RWPE2 (cell line): ENCODE measurements at regions not wholly inside any gene's neighbourhood (a gene's known extent, or its start where the extent isn't known, plus 50 kb on each side); places are given as distances from the start of the nearest gene placed in this dataset.
"Not testable (repeated sequence)": the region's sequence is repeated elsewhere in the genome, so short reads cannot be mapped to it uniquely, and the experiment has no call there.

Source experiments
- ATAC-seq: fragments of 200-7000 bp; cut with Tn5 transposase; 3 replicates; pipeline ENCODE4 v1.9.1; 2021; ENCODE audit warnings: low read depth
- DNase-seq: peaks from one replicate; pipeline ENCODE4 v3.0.0-alpha.2; 2020; ENCODE audit warnings: low spot score
- H3K27ac ChIP-seq: fragments of 450-650 bp; 2 replicates; pipeline ENCODE4 v1.5.1; 2017; ENCODE audit warnings: mild to moderate bottlenecking; ENCODE audit not compliant: poor library complexity, severe bottlenecking
- H3K27me3 ChIP-seq: fragments of 250-450 bp; sonication (Bioruptor Pico); 2 replicates; pipeline ENCODE4 v1.5.1; 2021; ENCODE audit warnings: mild to moderate bottlenecking, moderate library complexity; ENCODE audit not compliant: insufficient read depth, poor library complexity, severe bottlenecking
- H3K36me3 ChIP-seq: fragments of 250-450 bp; sonication (Bioruptor Pico); 2 replicates; pipeline ENCODE4 v1.5.1; 2020; ENCODE audit warnings: low read depth, mild to moderate bottlenecking, moderate library complexity
- H3K4me1 ChIP-seq: fragments of 250-450 bp; sonication (Bioruptor Pico); 2 replicates; pipeline ENCODE4 v1.5.1; 2021; ENCODE audit warnings: mild to moderate bottlenecking, moderate library complexity; ENCODE audit not compliant: insufficient read depth, poor library complexity, severe bottlenecking
- H3K4me3 ChIP-seq: fragments of 250-450 bp; sonication (Bioruptor Pico); 2 replicates; pipeline ENCODE4 v1.5.1; 2021; ENCODE audit warnings: mild to moderate bottlenecking, moderate library complexity; ENCODE audit not compliant: severe bottlenecking
- H3K9me3 ChIP-seq: fragments of 250-450 bp; sonication (Bioruptor Pico); 2 replicates; pipeline ENCODE4 v1.5.1; 2021; ENCODE audit warnings: mild to moderate bottlenecking, moderate library complexity; ENCODE audit not compliant: severe bottlenecking
- TF ChIP-seq, protein P1 (sequence below): fragments of 450-650 bp; IDR thresholded peaks from one replicate; pipeline ENCODE4 v1.5.1; 2017; ENCODE audit warnings: mild to moderate bottlenecking, moderate library complexity; ENCODE audit not compliant: poor library complexity, severe bottlenecking

DNA sequence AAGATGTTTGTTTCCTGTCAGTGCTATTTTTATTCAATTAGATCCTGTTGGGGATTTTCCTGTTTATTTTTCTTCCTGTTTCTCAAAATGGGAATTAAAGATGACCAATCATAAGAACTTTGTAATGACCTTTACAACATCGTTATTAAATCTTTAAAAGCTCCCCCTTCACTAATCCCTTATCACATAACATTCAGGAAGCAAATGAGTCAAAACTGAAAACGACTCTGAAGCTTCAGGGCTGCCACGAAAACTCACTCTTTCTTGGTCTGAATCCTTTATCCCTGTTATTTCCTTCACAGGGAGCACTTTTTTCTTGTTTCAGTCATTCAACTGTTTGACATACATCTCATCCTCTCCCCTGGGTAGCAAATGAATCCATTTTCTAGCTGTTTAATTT is 75.8 kb upstream of the MB21D2 start:
- no peak overlapping the region for H3K4me3 ChIP-seq
- DNase-seq, result no peak
- H3K9me3 ChIP-seq, result no peaks in the 10 kb centered on the region
- no peak for ATAC-seq
- no peaks in the 10 kb centered on the region for H3K27me3 ChIP-seq
- TF ChIP-seq, protein P1, sequence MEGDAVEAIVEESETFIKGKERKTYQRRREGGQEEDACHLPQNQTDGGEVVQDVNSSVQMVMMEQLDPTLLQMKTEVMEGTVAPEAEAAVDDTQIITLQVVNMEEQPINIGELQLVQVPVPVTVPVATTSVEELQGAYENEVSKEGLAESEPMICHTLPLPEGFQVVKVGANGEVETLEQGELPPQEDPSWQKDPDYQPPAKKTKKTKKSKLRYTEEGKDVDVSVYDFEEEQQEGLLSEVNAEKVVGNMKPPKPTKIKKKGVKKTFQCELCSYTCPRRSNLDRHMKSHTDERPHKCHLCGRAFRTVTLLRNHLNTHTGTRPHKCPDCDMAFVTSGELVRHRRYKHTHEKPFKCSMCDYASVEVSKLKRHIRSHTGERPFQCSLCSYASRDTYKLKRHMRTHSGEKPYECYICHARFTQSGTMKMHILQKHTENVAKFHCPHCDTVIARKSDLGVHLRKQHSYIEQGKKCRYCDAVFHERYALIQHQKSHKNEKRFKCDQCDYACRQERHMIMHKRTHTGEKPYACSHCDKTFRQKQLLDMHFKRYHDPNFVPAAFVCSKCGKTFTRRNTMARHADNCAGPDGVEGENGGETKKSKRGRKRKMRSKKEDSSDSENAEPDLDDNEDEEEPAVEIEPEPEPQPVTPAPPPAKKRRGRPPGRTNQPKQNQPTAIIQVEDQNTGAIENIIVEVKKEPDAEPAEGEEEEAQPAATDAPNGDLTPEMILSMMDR, result no peak
- H3K36me3 ChIP-seq, result no peaks in the 10 kb centered on the region
- H3K27ac ChIP-seq, result no peak overlapping the region
- no peaks in the 10 kb centered on the region for H3K4me1 ChIP-seq

DNA sequence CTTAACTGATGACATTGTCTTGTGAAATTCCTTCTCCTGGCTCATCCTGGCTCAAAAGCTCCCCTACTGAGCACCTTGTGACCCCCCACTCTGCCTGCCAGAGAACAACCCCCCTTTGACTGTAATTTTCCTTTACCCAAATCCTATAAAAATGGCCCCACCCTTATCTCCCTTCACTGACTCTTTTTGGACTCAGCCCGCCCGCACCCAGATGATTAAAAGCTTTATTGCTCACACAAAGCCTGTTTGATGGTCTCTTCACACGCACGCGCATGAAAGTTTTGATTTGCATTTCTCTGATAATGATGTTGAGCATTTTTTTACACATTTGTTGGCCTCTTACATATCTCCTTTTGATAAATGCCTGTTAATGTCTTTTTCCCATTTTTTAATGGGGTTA is 83.5 kb upstream of the MB21D2 start:
- H3K27ac ChIP-seq, H3K27me3 ChIP-seq, DNase-seq, ATAC-seq, H3K36me3 ChIP-seq, H3K4me3 ChIP-seq, H3K4me1 ChIP-seq, H3K9me3 ChIP-seq: not testable (repeated sequence)

DNA sequence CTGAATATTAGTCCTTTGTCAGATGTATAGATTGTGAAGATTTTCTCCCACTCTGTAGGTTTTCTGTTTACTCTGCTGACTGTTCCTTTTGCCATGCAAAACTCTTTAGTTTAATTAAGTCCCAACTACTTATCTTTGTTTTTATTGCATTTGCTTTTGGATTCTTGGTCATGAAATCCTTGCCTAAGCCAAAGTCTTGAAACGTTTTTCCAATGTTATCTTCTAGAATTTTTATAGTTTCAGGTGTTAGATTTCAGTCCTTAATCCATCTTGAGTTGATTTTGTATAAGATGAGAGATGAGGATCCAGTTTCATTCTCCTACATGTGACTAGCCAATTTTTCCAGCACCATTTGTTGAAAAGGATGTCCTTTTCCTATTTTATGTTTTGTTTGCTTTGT is 86.0 kb upstream of the MB21D2 start:
- DNase-seq, result not testable (repeated sequence)

DNA sequence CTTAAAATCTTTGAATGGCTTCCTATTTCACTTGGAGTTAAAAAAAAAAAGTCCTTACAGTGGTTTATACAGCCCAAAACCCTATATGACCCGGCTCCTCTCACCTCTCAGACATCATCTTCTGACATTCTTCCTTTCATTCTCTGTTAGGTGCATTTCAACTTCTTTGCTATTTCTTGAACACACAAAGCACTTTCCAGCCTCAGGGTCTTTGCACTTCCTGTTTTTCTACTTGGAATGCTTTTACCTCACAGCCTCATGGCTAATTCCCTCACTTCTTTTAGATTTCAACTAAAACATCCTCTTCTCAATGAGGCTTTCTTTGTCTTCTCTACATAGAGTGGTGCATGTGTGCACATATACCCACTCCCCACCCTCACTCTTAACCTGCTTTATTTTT is 91.0 kb upstream of the MB21D2 start:
- Histone ChIP-seq H3K9me3 (peaks cover 4% of the 10 kb centered on the region), H3K4me1 (no peaks in the 10 kb centered on the region), H3K36me3 (no peaks in the 10 kb centered on the region), H3K27ac (no peak overlapping the region), H3K27me3 (no peaks in the 10 kb centered on the region), H3K4me3 (no peak overlapping the region)
- TF ChIP-seq, protein P1, result no peak
- DNase-seq (no peak), ATAC-seq (no peak)

More for the DNA sequence above, 86.0 kb upstream of the MB21D2 start:
- H3K4me3 ChIP-seq, H3K9me3 ChIP-seq, ATAC-seq, H3K27ac ChIP-seq, H3K27me3 ChIP-seq, H3K4me1 ChIP-seq, H3K36me3 ChIP-seq: not testable (repeated sequence)

DNA sequence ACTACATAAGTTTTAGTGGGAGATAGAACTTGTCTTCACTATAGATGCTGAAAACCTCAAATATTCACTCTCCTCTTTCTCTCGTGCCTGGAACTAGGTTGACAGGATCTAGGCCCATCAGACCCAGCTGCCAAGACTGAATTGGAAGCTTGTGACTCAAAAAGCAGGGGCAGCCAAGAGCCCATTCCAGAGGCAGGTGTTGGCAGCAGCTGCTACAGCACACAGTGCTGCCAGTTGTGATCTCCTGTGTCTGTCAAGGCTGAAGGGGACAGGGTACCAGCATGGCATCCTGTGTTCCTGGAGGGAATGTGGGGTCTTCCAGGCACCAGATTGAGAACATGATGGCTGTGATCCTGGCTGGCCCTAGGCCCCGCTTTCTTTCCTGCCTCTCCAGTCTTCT is 92.5 kb upstream of the MB21D2 start:
- Histone ChIP-seq H3K9me3 (peaks cover 4% of the 10 kb centered on the region), H3K36me3 (no peaks in the 10 kb centered on the region)
- DNase-seq, result no peak

DNA sequence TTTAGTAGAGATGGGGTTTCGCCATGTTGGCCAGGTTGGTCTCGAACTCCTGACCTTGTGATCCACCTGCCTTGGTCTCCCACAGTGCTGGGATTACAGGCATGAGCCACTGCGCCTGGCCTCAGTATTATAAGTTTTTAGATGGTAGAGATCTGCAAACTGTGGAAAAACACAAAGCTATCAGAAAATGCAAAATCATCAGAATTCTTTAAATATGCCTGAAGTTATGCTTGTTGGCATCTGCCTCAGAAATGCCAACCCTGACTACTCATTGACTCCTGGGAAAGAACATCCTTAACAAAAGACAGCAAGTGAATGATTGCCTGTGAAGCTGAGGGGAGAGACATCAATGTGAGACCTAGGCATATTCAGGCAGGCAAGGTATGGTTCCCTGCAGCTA is 94.3 kb upstream of the MB21D2 start:
- no peak overlapping the region for H3K4me3 ChIP-seq

More for the DNA sequence above, 92.5 kb upstream of the MB21D2 start:
- no peaks in the 10 kb centered on the region for H3K4me1 ChIP-seq
- H3K27me3 ChIP-seq, result no peaks in the 10 kb centered on the region
- H3K4me3 ChIP-seq, result no peak overlapping the region
- ATAC-seq, result no peak
- no peak overlapping the region for H3K27ac ChIP-seq
- TF ChIP-seq, protein P1, result no peak

More for the DNA sequence above, 94.3 kb upstream of the MB21D2 start:
- Histone ChIP-seq H3K4me1 (no peaks in the 10 kb centered on the region), H3K27me3 (no peaks in the 10 kb centered on the region), H3K9me3 (peaks cover 4% of the 10 kb centered on the region), H3K27ac (no peak overlapping the region), H3K36me3 (no peaks in the 10 kb centered on the region)
- DNase-seq, result no peak
- ATAC-seq, result no peak
- TF ChIP-seq, protein P1, result no peak
